Mesendoderm (in vitro differentiated cells): ENCODE measurements at regions not wholly inside any gene's neighbourhood (a gene's known extent, or its start where the extent isn't known, plus 50 kb on each side); places are given as distances from the start of the nearest gene placed in this dataset.

ENCODE experiments used
- DNase-seq: peaks from one replicate; pipeline ENCODE4 v3.0.0; 2013
- H2AK5ac ChIP-seq: 2 replicates; pipeline ENCODE4 v1.6.1; 2013; ENCODE audit warnings: low read length, inconsistent platforms
- H2BK120ac ChIP-seq: 2 replicates; pipeline ENCODE4 v1.6.1; 2013; ENCODE audit warnings: low read depth, mild to moderate bottlenecking, low read length, moderate library complexity, mixed read lengths
- H2BK15ac ChIP-seq: replicated peaks from 2 replicates; pipeline ENCODE4 v1.6.1; 2013; ENCODE audit warnings: low read depth, mild to moderate bottlenecking, moderate library complexity
- H2BK5ac ChIP-seq: 2 replicates; pipeline ENCODE4 v1.6.1; 2013; ENCODE audit warnings: low read length, inconsistent platforms
- H3K18ac ChIP-seq: 2 replicates; pipeline ENCODE4 v1.6.1; 2013; ENCODE audit warnings: mild to moderate bottlenecking, low read length, mixed read lengths
- H3K23ac ChIP-seq: one replicate; pipeline ENCODE4 v1.6.1; 2013; ENCODE audit warnings: low read length
- H3K27ac ChIP-seq: 2 replicates; pipeline ENCODE4 v1.5.1; 2013; ENCODE audit warnings: low read depth, mild to moderate bottlenecking, inconsistent platforms, low read length, moderate library complexity
- H3K27me3 ChIP-seq: 2 replicates; pipeline ENCODE4 v1.6.1; 2013; ENCODE audit warnings: low read length, control low read depth, mild to moderate bottlenecking, inconsistent platforms; ENCODE audit not compliant: insufficient read depth, poor library complexity
- H3K36me3 ChIP-seq: 2 replicates; pipeline ENCODE4 v1.6.1; 2013; ENCODE audit warnings: low read length, inconsistent platforms; ENCODE audit not compliant: control insufficient read depth, insufficient read depth
- H3K4ac ChIP-seq: one replicate; pipeline ENCODE4 v1.6.1; 2013; ENCODE audit warnings: low read depth, mild to moderate bottlenecking, low read length, moderate library complexity
- H3K4me1 ChIP-seq: 2 replicates; pipeline ENCODE4 v1.6.1; 2013; ENCODE audit warnings: low read depth, low read length, inconsistent platforms; ENCODE audit not compliant: control insufficient read depth
- H3K4me2 ChIP-seq: 2 replicates; pipeline ENCODE4 v1.6.1; 2013; ENCODE audit warnings: low read length
- H3K4me3 ChIP-seq: 2 replicates; pipeline ENCODE4 v1.5.1; 2013; ENCODE audit warnings: mild to moderate bottlenecking, low read length
- H3K56ac ChIP-seq: one replicate; pipeline ENCODE4 v1.6.1; 2013; ENCODE audit warnings: low read length
- H3K79me1 ChIP-seq: 2 replicates; pipeline ENCODE4 v1.6.1; 2013; ENCODE audit warnings: low read length, inconsistent platforms
- H3K79me2 ChIP-seq: 2 replicates; pipeline ENCODE4 v1.6.1; 2013; ENCODE audit warnings: mild to moderate bottlenecking, low read length; ENCODE audit not compliant: control insufficient read depth, insufficient read depth
- H3K9ac ChIP-seq: 2 replicates; pipeline ENCODE4 v1.6.1; 2013; ENCODE audit warnings: low read length, inconsistent platforms
- H4K5ac ChIP-seq: one replicate; pipeline ENCODE4 v1.6.1; 2013; ENCODE audit warnings: low read length
- H4K8ac ChIP-seq: one replicate; pipeline ENCODE4 v1.6.1; 2013; ENCODE audit warnings: low read depth, mild to moderate bottlenecking, control low read depth, low read length, moderate library complexity
- WGBS: extraction: QIAGEN DNeasy Blood & Tissue Kit; methylation state at CpG from one replicate; pipeline ENCODE4 v1.1.7; 2013; ENCODE audit warnings: low lambda C conversion rate, missing lambda C conversion rate; ENCODE audit not compliant: insufficient coverage; ENCODE audit errors: extremely low coverage; 5-methylcytosine and 5-hydroxymethylcytosine counted together

DNA sequence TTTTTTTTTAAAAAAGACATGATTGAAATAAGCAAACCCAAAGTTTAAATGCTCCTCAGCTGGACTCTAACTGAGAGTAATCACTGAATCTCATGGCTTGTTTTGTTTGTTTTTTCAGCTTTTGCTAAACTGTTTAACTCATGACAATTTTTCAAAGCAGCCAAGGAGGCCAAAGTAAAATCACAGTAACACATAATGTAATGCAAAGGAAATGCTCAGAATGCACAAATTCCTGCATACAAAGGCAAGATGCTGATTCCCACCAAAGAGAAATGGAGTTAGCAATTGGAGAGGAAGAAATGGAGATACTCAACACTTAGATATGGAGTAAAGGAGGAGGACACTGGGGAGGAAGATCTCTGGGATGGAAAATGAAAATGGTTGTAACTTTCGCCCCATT lies 126.2 kb upstream of the SOX5 start:
- DNase-seq: peak; percentile 63
- H4K8ac ChIP-seq: no peak overlapping the region
- H3K79me1 ChIP-seq: no peaks in the 10 kb centered on the region
- peaks cover 8% of the 10 kb centered on the region for H3K4me1 ChIP-seq
- WGBS: no CpG with 5 or more reads among the region's 1 CpG
- no peak overlapping the region for H2BK15ac ChIP-seq
- no peak overlapping the region for H3K4me3 ChIP-seq
- peak overlapping the region; percentile 5 for H4K5ac ChIP-seq
- no peaks in the 10 kb centered on the region for H3K27me3 ChIP-seq
- H3K4ac ChIP-seq: no peak overlapping the region
- H3K4me2 ChIP-seq: no peak overlapping the region
- no peak overlapping the region for H3K9ac ChIP-seq
- no peak overlapping the region for H2AK5ac ChIP-seq
- H3K79me2 ChIP-seq: no peaks in the 10 kb centered on the region
- peak overlapping the region; percentile 75 for H3K18ac ChIP-seq
- H3K23ac ChIP-seq: no peak overlapping the region
- peak overlapping the region; percentile 31 for H2BK5ac ChIP-seq
- H2BK120ac ChIP-seq: no peak overlapping the region
- no peak overlapping the region for H3K27ac ChIP-seq
- no peaks in the 10 kb centered on the region for H3K36me3 ChIP-seq
- no peak overlapping the region for H3K56ac ChIP-seq

DNA sequence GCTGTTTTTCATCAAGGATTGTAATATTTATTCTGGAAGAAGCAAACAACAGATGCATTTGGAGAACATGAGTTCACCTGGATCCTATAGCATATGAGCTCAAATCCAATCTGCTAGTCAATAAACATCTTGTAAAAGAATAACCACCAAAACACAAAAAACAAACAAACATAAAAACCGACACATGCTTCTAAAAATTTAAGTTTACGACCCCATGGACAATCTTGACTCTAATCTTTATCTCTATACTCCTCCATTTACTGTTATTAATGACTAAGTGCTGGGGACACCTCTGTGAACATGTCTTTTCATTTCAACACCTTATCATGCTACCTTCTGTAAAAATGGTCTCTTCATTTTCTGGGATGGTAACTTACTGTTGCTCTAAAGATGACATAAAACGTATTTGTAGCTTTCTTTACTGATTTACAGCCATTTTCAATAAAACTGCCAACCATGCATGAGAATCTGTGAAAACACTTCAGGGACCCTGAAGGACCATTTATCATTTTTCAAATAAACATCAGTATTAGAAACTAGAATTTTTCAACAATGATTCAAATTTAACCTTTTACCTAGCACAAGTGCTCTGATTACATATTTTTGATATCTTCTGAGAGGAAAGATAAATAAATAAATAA lies 123.8 kb upstream of the SOX5 start:
- Histone ChIP-seq H3K4me1 (peaks cover 9% of the 10 kb centered on the region), H3K9ac (no peak overlapping the region), H3K27ac (no peak overlapping the region), H3K36me3 (no peaks in the 10 kb centered on the region), H4K8ac (no peak overlapping the region), H2BK5ac (no peak overlapping the region), H2BK120ac (no peak overlapping the region), H3K56ac (no peak overlapping the region), H3K4me2 (no peak overlapping the region), H2AK5ac (no peak overlapping the region), H3K23ac (no peak overlapping the region), H3K27me3 (no peaks in the 10 kb centered on the region), H3K79me2 (no peaks in the 10 kb centered on the region), H3K4me3 (no peak overlapping the region), H3K18ac (no peak overlapping the region), H3K79me1 (no peaks in the 10 kb centered on the region), H2BK15ac (no peak overlapping the region), H4K5ac (no peak overlapping the region), H3K4ac (no peak overlapping the region)
- no peak for DNase-seq
- 100% methylated on average over 1 of the region's 3 CpGs for WGBS

DNA sequence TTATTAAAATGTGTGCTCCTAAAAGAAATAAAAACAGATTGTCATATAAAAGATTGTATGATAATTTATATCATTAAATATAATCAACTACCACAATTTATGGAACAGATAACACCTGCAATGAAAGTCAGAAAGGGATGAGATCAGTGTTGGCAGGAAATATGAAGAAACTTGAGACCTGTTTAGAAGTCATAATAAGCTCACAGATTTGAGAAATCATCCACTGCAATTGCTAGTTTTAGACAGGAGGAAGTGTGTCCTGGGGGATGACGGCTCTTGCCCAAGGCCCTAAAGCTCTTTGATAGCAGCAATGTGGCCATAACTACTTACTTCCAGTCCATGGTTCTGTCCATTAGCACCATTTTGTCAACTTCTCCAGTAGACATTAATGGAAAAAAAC lies 122.8 kb upstream of the SOX5 start:
- Histone ChIP-seq H3K27ac (no peak overlapping the region), H3K18ac (no peak overlapping the region), H4K8ac (no peak overlapping the region), H3K9ac (no peak overlapping the region), H2BK15ac (no peak overlapping the region), H3K79me1 (no peaks in the 10 kb centered on the region), H3K36me3 (no peaks in the 10 kb centered on the region), H3K4me3 (no peak overlapping the region), H2AK5ac (no peak overlapping the region), H3K56ac (no peak overlapping the region), H3K79me2 (no peaks in the 10 kb centered on the region), H2BK120ac (no peak overlapping the region), H4K5ac (no peak overlapping the region), H3K4me2 (no peak overlapping the region), H3K27me3 (no peaks in the 10 kb centered on the region), H3K23ac (no peak overlapping the region), H3K4me1 (peaks cover 9% of the 10 kb centered on the region), H2BK5ac (no peak overlapping the region), H3K4ac (no peak overlapping the region)
- DNase-seq: no peak
- WGBS: no CpG with 5 or more reads among the region's 1 CpG

DNA sequence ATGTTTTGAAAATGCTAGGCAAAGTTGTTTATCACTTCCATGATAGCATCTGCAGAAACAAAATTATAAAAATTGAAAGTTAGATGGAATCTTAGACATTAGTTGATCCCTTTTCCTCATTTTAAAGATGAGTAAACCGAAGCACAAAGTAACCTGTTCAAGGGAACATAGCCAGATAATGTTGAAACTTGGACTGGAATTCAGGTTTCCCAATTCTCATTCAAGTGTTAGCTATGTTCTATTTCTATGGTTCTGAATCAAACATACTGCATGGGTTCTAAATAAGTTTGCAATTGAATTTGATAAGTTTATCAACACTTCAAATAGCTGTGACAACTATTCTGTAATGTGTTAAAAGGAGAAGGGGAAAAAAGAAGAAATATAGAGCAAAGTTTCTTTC lies 122.4 kb upstream of the SOX5 start:
- Histone ChIP-seq H3K79me1 (no peaks in the 10 kb centered on the region), H3K27me3 (no peaks in the 10 kb centered on the region), H2BK120ac (no peak overlapping the region), H3K36me3 (no peaks in the 10 kb centered on the region), H3K18ac (no peak overlapping the region), H2BK5ac (no peak overlapping the region), H4K5ac (no peak overlapping the region), H2BK15ac (no peak overlapping the region), H3K23ac (no peak overlapping the region), H3K56ac (no peak overlapping the region), H3K79me2 (no peaks in the 10 kb centered on the region), H3K4me2 (no peak overlapping the region), H2AK5ac (no peak overlapping the region), H3K27ac (no peak overlapping the region), H4K8ac (no peak overlapping the region), H3K4ac (no peak overlapping the region), H3K4me1 (peaks cover 7% of the 10 kb centered on the region), H3K9ac (no peak overlapping the region), H3K4me3 (no peak overlapping the region)
- DNase-seq: no peak
- WGBS: no CpG with 5 or more reads among the region's 1 CpG

DNA sequence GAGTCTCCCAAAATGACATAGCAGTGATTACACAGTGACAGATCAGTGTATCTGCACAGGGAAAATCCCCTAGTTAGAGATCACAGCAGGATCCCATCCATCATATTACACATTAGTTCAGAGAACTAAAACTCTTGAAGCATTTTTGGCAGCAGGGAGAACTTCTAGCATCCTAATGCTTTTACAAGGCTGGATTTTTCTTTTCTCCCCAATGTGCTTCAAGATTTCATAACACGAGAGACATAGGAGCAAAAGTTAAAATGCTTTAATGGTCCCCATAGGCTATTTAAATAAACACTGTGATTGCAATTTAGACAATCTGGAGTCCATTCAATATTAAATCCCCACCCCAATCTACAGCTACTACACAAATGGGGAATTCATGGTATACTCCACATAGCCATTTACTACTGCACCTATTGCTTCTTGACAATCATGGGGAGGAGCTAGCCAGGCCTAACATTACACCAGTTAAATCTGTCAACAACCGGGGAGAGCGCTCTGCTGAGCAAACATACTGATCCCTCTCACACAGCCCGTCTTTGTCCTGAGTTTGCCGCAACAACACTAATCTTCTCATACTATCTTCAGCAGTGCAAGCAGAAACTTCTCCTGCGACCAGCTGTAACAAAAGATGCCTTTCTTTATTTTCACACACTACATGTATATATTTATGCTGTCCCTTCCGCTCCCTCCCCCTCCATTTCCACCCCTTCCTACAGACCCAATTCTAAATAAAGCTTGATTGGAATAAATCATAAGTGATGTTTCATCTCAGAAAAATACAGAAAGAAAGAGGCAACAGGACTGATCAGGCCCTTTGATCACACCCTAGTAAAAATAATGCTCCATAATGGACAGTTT lies 120.3 kb upstream of the SOX5 start:
- Histone ChIP-seq H3K79me2 (no peaks in the 10 kb centered on the region), H3K36me3 (no peaks in the 10 kb centered on the region), H2AK5ac (no peak overlapping the region), H2BK5ac (no peak overlapping the region), H3K27me3 (no peaks in the 10 kb centered on the region), H3K23ac (no peak overlapping the region), H3K79me1 (no peaks in the 10 kb centered on the region), H3K4ac (no peak overlapping the region), H3K56ac (no peak overlapping the region), H3K27ac (no peak overlapping the region), H4K8ac (no peak overlapping the region), H3K18ac (no peak overlapping the region), H2BK120ac (no peak overlapping the region), H3K9ac (no peak overlapping the region), H3K4me3 (no peak overlapping the region), H3K4me2 (no peak overlapping the region), H4K5ac (no peak overlapping the region), H2BK15ac (no peak overlapping the region), H3K4me1 (peaks cover 2% of the 10 kb centered on the region)
- no CpG with 5 or more reads among the region's 7 CpGs for WGBS
- peak; percentile 43 for DNase-seq
